ENCODE measurements at regions not wholly inside any gene's neighbourhood (a gene's known extent, or its start where the extent isn't known, plus 50 kb on each side); places are given as distances from the start of the nearest gene placed in this dataset.

GRCh38 chr5:111676926-111677415, 80.0 kb downstream of the NREP start:
- H3F3A ChIP-seq (ENCODE audit: low read depth) = peaks cover 4% of the 10 kb centered on the region
- H3K4me1 Mint-ChIP-seq = peaks cover 11% of the 10 kb centered on the region
- peaks cover 26% of the 10 kb centered on the region for H3K4me1 ChIP-seq
- H3K27ac Mint-ChIP-seq = no peak overlapping the region
- H3K4me3 ChIP-seq = no peak overlapping the region
- H3K27ac ChIP-seq = no peak overlapping the region
- H3K79me2 ChIP-seq (ENCODE audit: low read depth) = no peaks in the 10 kb centered on the region
- no peak overlapping the region for H3K9ac ChIP-seq
- no peak overlapping the region for H3K4me2 ChIP-seq
- no peaks in the 10 kb centered on the region for H3K27me3 ChIP-seq
- H3K27me3 Mint-ChIP-seq (ENCODE audit: insufficient read depth, low read depth) = peaks cover 2% of the 10 kb centered on the region
- no peak overlapping the region for H3K4me3 Mint-ChIP-seq
- H3K9me3 ChIP-seq (ENCODE audit: low read depth) = no peaks in the 10 kb centered on the region
- no peak for DNase-seq (ENCODE audit: low spot score)
- H2AFZ ChIP-seq (replicated peaks) = no peak overlapping the region
- H3K36me3 Mint-ChIP-seq = no peaks in the 10 kb centered on the region
- no peaks in the 10 kb centered on the region for H3K9me3 Mint-ChIP-seq
- no peaks in the 10 kb centered on the region for H4K20me1 ChIP-seq (ENCODE audit: low read depth)
- H3K36me3 ChIP-seq = no peaks in the 10 kb centered on the region
- TF ChIP-seq EZH2phosphoT487 (IDR thresholded peaks at IDR 0.05) = no peak
- no peak for TF ChIP-seq CTCF (IDR thresholded peaks at IDR 0.05)
- TF ChIP-seq EZH2 (IDR thresholded peaks at IDR 0.05) = no peak

DNA sequence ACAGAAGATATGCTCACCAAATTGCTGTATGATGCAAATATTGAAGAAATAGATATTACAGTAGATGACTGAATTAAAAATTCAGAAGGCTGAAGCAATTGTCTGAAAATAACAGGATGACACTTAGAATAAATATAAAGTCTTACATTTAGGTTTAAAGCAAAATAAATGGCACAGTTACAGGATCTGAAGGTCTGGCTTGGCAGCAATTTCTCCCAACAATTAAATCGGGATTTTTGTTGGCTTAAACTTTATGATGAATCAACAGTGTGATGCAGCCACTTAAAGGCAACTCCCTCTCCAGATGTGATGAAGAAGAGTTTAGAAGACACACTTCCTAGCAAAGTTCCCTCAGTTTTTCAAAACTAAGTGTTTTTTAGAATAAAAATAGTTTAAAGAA, 80.5 kb downstream of the NREP start:
- Mint-ChIP-seq H3K4me1 (peaks cover 10% of the 10 kb centered on the region), H3K36me3 (no peaks in the 10 kb centered on the region), H3K4me3 (no peak overlapping the region), H3K9me3 (no peaks in the 10 kb centered on the region), H3K27ac (no peak overlapping the region), H3K27me3 (ENCODE audit: insufficient read depth, low read depth) (peaks cover 2% of the 10 kb centered on the region)
- Histone ChIP-seq H3K4me3 (no peak overlapping the region), H3K9me3 (ENCODE audit: low read depth) (no peaks in the 10 kb centered on the region), H3K27me3 (no peaks in the 10 kb centered on the region), H3K4me1 (peaks cover 26% of the 10 kb centered on the region), H4K20me1 (ENCODE audit: low read depth) (no peaks in the 10 kb centered on the region), H3K79me2 (ENCODE audit: low read depth) (no peaks in the 10 kb centered on the region), H3K4me2 (no peak overlapping the region), H3K27ac (no peak overlapping the region), H3K9ac (no peak overlapping the region), H3F3A (ENCODE audit: low read depth) (peaks cover 4% of the 10 kb centered on the region), H3K36me3 (no peaks in the 10 kb centered on the region), H2AFZ (replicated peaks) (no peak overlapping the region)
- TF ChIP-seq EZH2 (IDR thresholded peaks at IDR 0.05) (no peak), CTCF (IDR thresholded peaks at IDR 0.05) (no peak), EZH2phosphoT487 (IDR thresholded peaks at IDR 0.05) (no peak)
- DNase-seq (ENCODE audit: low spot score) = no peak

GRCh38 chr5:111675201-111675934, 81.6 kb downstream of the NREP start:
- peaks cover 2% of the 10 kb centered on the region for H3K27me3 Mint-ChIP-seq (ENCODE audit: insufficient read depth, low read depth)
- peaks cover 4% of the 10 kb centered on the region for H3F3A ChIP-seq (ENCODE audit: low read depth)
- no peak overlapping the region for H3K27ac Mint-ChIP-seq
- peak overlapping the region; percentile 15 for H3K4me3 ChIP-seq
- H3K27me3 ChIP-seq = no peaks in the 10 kb centered on the region
- H3K36me3 ChIP-seq = no peaks in the 10 kb centered on the region
- peak overlapping the region; percentile 82 for H3K27ac ChIP-seq
- H3K9me3 Mint-ChIP-seq = no peaks in the 10 kb centered on the region
- H3K79me2 ChIP-seq (ENCODE audit: low read depth) = no peaks in the 10 kb centered on the region
- no peak overlapping the region for H3K9ac ChIP-seq
- H3K4me1 Mint-ChIP-seq = no peaks in the 10 kb centered on the region
- H3K36me3 Mint-ChIP-seq = no peaks in the 10 kb centered on the region
- DNase-seq (ENCODE audit: low spot score) = peak; percentile 16
- no peak for TF ChIP-seq CTCF (IDR thresholded peaks at IDR 0.05)
- no peak for TF ChIP-seq EZH2 (IDR thresholded peaks at IDR 0.05)
- no peak for TF ChIP-seq EZH2phosphoT487 (IDR thresholded peaks at IDR 0.05)
- H3K4me1 ChIP-seq = peaks cover 17% of the 10 kb centered on the region
- no peak overlapping the region for H3K4me3 Mint-ChIP-seq
- no peaks in the 10 kb centered on the region for H3K9me3 ChIP-seq (ENCODE audit: low read depth)
- H4K20me1 ChIP-seq (ENCODE audit: low read depth) = no peaks in the 10 kb centered on the region
- H2AFZ ChIP-seq (replicated peaks) = peak overlapping the region; percentile 47
- H3K4me2 ChIP-seq = peak overlapping the region; percentile 37
